Activated T-cell treated with anti-CD3 and anti-CD28 coated beads for 4 hours (primary cell): ENCODE measurements at regions not wholly inside any gene's neighbourhood (a gene's known extent, or its start where the extent isn't known, plus 50 kb on each side); places are given as distances from the start of the nearest gene placed in this dataset.

Experiments used
- DNase-seq: peaks from one replicate; pipeline ENCODE4 v3.0.0-alpha.2; 2020

GRCh38 chr5:125491986-125492492 lies 745.6 kb upstream of the ZNF608 start:
- no peak for DNase-seq

- no peak for DNase-seq
Measured at GRCh38 chr5:125492977-125493376, 746.5 kb upstream of the ZNF608 start.

GRCh38 chr5:125496393-125496792 lies 750.0 kb upstream of the ZNF608 start:
- no peak for DNase-seq

GRCh38 chr5:125497651-125498050 lies 751.2 kb upstream of the ZNF608 start:
- DNase-seq, result no peak

GRCh38 chr5:125499636-125500332 lies 753.3 kb upstream of the ZNF608 start:
- no peak for DNase-seq

GRCh38 chr5:125501396-125501795 lies 755.0 kb upstream of the ZNF608 start:
- no peak for DNase-seq

- DNase-seq, result no peak
Measured at GRCh38 chr5:125503946-125504345, 757.5 kb upstream of the ZNF608 start.

GRCh38 chr5:125505115-125505514 lies 758.7 kb upstream of the ZNF608 start:
- no peak for DNase-seq

GRCh38 chr5:125506124-125506523 lies 759.7 kb upstream of the ZNF608 start:
- no peak for DNase-seq

- DNase-seq, result no peak
Measured at GRCh38 chr5:125508225-125508624, 761.8 kb upstream of the ZNF608 start.

GRCh38 chr5:125510651-125511050 lies 764.2 kb upstream of the ZNF608 start:
- no peak for DNase-seq

- DNase-seq, result no peak
Measured at GRCh38 chr5:125517973-125518550, 771.6 kb upstream of the ZNF608 start.

GRCh38 chr5:125521289-125521688 lies 774.9 kb upstream of the ZNF608 start:
- no peak for DNase-seq

GRCh38 chr5:125525356-125525755 lies 778.9 kb upstream of the ZNF608 start:
- DNase-seq, result no peak

- DNase-seq, result no peak
Measured at GRCh38 chr5:125526966-125527365, 780.5 kb upstream of the ZNF608 start.

GRCh38 chr5:125528881-125529280 lies 782.4 kb upstream of the ZNF608 start:
- DNase-seq, result no peak

GRCh38 chr5:125530833-125531615 lies 784.6 kb upstream of the ZNF608 start:
- DNase-seq, result no peak

GRCh38 chr5:125536095-125536494 lies 789.7 kb upstream of the ZNF608 start:
- DNase-seq, result no peak

GRCh38 chr5:125536582-125536981 lies 790.1 kb upstream of the ZNF608 start:
- no peak for DNase-seq

GRCh38 chr5:125537661-125538060 lies 791.2 kb upstream of the ZNF608 start:
- no peak for DNase-seq

GRCh38 chr5:125538469-125538868 lies 792.0 kb upstream of the ZNF608 start:
- DNase-seq, result no peak

- no peak for DNase-seq
Measured at GRCh38 chr5:125541085-125541484, 794.6 kb upstream of the ZNF608 start.

GRCh38 chr5:125549322-125549911 lies 803.0 kb upstream of the ZNF608 start:
- DNase-seq, result no peak

GRCh38 chr5:125550274-125550673 lies 803.8 kb upstream of the ZNF608 start:
- no peak for DNase-seq
